ENCODE measurements at regions not wholly inside any gene's neighbourhood (a gene's known extent, or its start where the extent isn't known, plus 50 kb on each side); places are given as distances from the start of the nearest gene placed in this dataset.

- intact Hi-C loops (cut with DNase I), result no loop called here
- DNase-seq (ENCODE audit: missing footprints) (no peak), ATAC-seq (no peak)
These were observed 327.8 kb upstream of the TBC1D5 start for GRCh38 chr3:18070231-18070630.

GRCh38 chr3:18069568-18069967 lies 327.1 kb upstream of the TBC1D5 start:
- no peak for DNase-seq (ENCODE audit: missing footprints)
- intact Hi-C loops (cut with DNase I), result no loop called here
- no peak for ATAC-seq

- ATAC-seq (no peak), DNase-seq (ENCODE audit: missing footprints) (no peak)
- intact Hi-C loops (cut with DNase I), result no loop called here
These were observed 324.6 kb upstream of the TBC1D5 start for GRCh38 chr3:18066899-18067582.

GRCh38 chr3:18064586-18064985 lies 322.2 kb upstream of the TBC1D5 start:
- intact Hi-C loops (cut with DNase I), result no loop called here
- ATAC-seq (no peak), DNase-seq (ENCODE audit: missing footprints) (no peak)

- no peak for ATAC-seq
- intact Hi-C loops (cut with DNase I), result no loop called here
These were observed 320.2 kb upstream of the TBC1D5 start for GRCh38 chr3:18062657-18063025.

GRCh38 chr3:18061737-18062656 lies 319.6 kb upstream of the TBC1D5 start:
- DNase-seq (ENCODE audit: missing footprints) (no peak), ATAC-seq (no peak)
- intact Hi-C loops (cut with DNase I), result no loop called here

More at GRCh38 chr3:18062657-18063025, 320.2 kb upstream of the TBC1D5 start:
- DNase-seq (ENCODE audit: missing footprints), result no peak

- DNase-seq (ENCODE audit: missing footprints) (no peak), ATAC-seq (no peak)
- intact Hi-C loops (cut with DNase I), result no loop called here
These were observed 316.2 kb upstream of the TBC1D5 start for GRCh38 chr3:18058666-18059065.

GRCh38 chr3:18057471-18058091 lies 315.1 kb upstream of the TBC1D5 start:
- ATAC-seq (no peak), DNase-seq (ENCODE audit: missing footprints) (no peak)
- intact Hi-C loops (cut with DNase I), result no loop called here

- no peak for DNase-seq (ENCODE audit: missing footprints)
- ATAC-seq, result no peak
- intact Hi-C loops (cut with DNase I), result no loop called here
These were observed 312.2 kb upstream of the TBC1D5 start for GRCh38 chr3:18054625-18055024.

- intact Hi-C loops (cut with DNase I), result no loop called here
- ATAC-seq (no peak), DNase-seq (ENCODE audit: missing footprints) (no peak)
These were observed 308.9 kb upstream of the TBC1D5 start for GRCh38 chr3:18051306-18051705.

- intact Hi-C loops (cut with DNase I), result no loop called here
These were observed 306.7 kb upstream of the TBC1D5 start for GRCh38 chr3:18049096-18049495.

GRCh38 chr3:18047052-18047451 lies 304.6 kb upstream of the TBC1D5 start:
- DNase-seq (ENCODE audit: missing footprints), result no peak
- intact Hi-C loops (cut with DNase I), result no loop called here
- ATAC-seq, result peak; percentile 44

More at GRCh38 chr3:18049096-18049495, 306.7 kb upstream of the TBC1D5 start:
- no peak for DNase-seq (ENCODE audit: missing footprints)
- ATAC-seq, result no peak

- intact Hi-C loops (cut with DNase I), result no loop called here
- DNase-seq (ENCODE audit: missing footprints), result no peak
- ATAC-seq, result no peak
These were observed 303.9 kb upstream of the TBC1D5 start for GRCh38 chr3:18046131-18046915.

GRCh38 chr3:18044971-18045880 lies 302.8 kb upstream of the TBC1D5 start:
- DNase-seq (ENCODE audit: missing footprints) (no peak), ATAC-seq (no peak)
- intact Hi-C loops (cut with DNase I), result no loop called here

GRCh38 chr3:18044191-18044590 lies 301.8 kb upstream of the TBC1D5 start:
- intact Hi-C loops (cut with DNase I), result no loop called here
- ATAC-seq (no peak), DNase-seq (ENCODE audit: missing footprints) (no peak)

GRCh38 chr3:18036450-18036815 lies 294.0 kb upstream of the TBC1D5 start:
- DNase-seq (ENCODE audit: missing footprints) (no peak), ATAC-seq (no peak)
- intact Hi-C loops (cut with DNase I), result no loop called here

- ATAC-seq (no peak), DNase-seq (ENCODE audit: missing footprints) (no peak)
- intact Hi-C loops (cut with DNase I), result no loop called here
These were observed 293.4 kb upstream of the TBC1D5 start for GRCh38 chr3:18035641-18036449.
